ENCODE measurements at regions not wholly inside any gene's neighbourhood (a gene's known extent, or its start where the extent isn't known, plus 50 kb on each side); places are given as distances from the start of the nearest gene placed in this dataset.

- Mint-ChIP-seq H3K4me1 (ENCODE audit: low read depth) (peaks cover 2% of the 10 kb centered on the region), H3K36me3 (ENCODE audit: low read depth) (no peaks in the 10 kb centered on the region), H3K9me3 (no peaks in the 10 kb centered on the region), H3K27me3 (peaks cover 13% of the 10 kb centered on the region), H3K27ac (no peak overlapping the region), H3K4me3 (no peak overlapping the region)
- CTCF ChIA-PET, result interaction anchor here (0.6 to 1.7 kb wide), 9 partner anchors 10 to 1349 kb away, joined by 3 to 10 read pairs (median 3); no protein-coding TSS in a partner anchor
- POLR2A ChIA-PET, result no interaction called here
- no peak for ATAC-seq
- DNase-seq, result no peak
- intact Hi-C loops (cut with micrococcal nuclease), result loop anchor here (5.0 kb wide), 1 partner anchor 913 kb away; no protein-coding TSS in a partner anchor
- peak; percentile 76 for TF ChIP-seq CTCF (IDR thresholded peaks at IDR 0.05)
Observed at GRCh38 chr2:225889452-225889851, 489.9 kb downstream of the NYAP2 start.

DNA sequence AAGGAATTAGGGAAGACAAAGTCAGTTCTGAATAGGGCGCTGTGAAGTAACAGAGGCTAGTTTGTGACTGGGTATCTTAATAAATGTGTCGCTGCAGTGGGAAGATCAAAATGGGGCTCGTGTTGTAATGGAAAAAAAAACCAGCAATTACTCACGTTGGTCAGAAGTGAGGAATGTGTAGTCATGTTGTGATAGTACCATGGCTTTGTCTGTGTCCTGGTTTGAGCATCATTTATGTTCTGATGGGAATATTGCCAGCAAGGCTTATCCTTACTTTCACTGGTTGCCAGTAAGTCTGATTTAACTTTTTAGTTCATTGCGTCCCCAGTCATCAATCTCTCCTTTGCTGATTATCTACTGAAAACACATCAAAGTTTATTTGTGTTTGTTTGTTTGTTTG is 467.6 kb downstream of the NYAP2 start:
- Mint-ChIP-seq H3K27ac (no peak overlapping the region), H3K4me3 (no peak overlapping the region), H3K4me1 (ENCODE audit: low read depth) (no peaks in the 10 kb centered on the region), H3K9me3 (no peaks in the 10 kb centered on the region), H3K36me3 (ENCODE audit: low read depth) (no peaks in the 10 kb centered on the region), H3K27me3 (no peaks in the 10 kb centered on the region)
- intact Hi-C loops (cut with micrococcal nuclease), result no loop called here
- TF ChIP-seq CTCF (IDR thresholded peaks at IDR 0.05), result no peak
- ChIA-PET CTCF (no interaction called here), POLR2A (no interaction called here)
- no peak for ATAC-seq
- no peak for DNase-seq

DNA sequence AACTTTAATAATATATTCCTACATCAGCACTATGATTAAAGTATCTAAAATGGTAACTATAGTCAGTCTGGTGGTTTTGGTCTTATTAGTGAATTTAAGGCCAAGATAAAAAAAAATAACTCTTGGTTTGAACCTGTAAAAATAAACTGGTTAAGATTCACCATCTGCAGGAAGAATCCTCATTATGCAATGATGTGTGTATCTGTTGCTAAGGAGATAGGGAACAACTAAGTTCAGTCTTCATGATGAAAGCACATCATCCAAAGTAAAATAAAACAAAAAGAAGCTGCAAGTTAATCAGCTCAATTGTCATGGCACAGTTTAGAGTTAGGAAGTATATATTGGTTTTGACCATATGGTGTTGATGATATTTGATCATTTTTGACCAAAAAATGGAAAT is 466.0 kb downstream of the NYAP2 start:
- POLR2A ChIA-PET, result no interaction called here
- H3K4me3 Mint-ChIP-seq, result no peak overlapping the region
- H3K4me1 Mint-ChIP-seq (ENCODE audit: low read depth), result no peaks in the 10 kb centered on the region
- no peak for TF ChIP-seq CTCF (IDR thresholded peaks at IDR 0.05)
- H3K36me3 Mint-ChIP-seq (ENCODE audit: low read depth), result no peaks in the 10 kb centered on the region
- no peaks in the 10 kb centered on the region for H3K9me3 Mint-ChIP-seq
- DNase-seq (no peak), ATAC-seq (no peak)
- H3K27me3 Mint-ChIP-seq, result no peaks in the 10 kb centered on the region
- H3K27ac Mint-ChIP-seq, result no peak overlapping the region
- CTCF ChIA-PET, result no interaction called here
- intact Hi-C loops (cut with micrococcal nuclease), result no loop called here

- Mint-ChIP-seq H3K27ac (no peak overlapping the region), H3K36me3 (ENCODE audit: low read depth) (no peaks in the 10 kb centered on the region), H3K27me3 (no peaks in the 10 kb centered on the region), H3K4me1 (ENCODE audit: low read depth) (no peaks in the 10 kb centered on the region), H3K9me3 (no peaks in the 10 kb centered on the region), H3K4me3 (no peak overlapping the region)
- intact Hi-C loops (cut with micrococcal nuclease), result no loop called here
- no peak for TF ChIP-seq CTCF (IDR thresholded peaks at IDR 0.05)
- ATAC-seq (no peak), DNase-seq (no peak)
- POLR2A ChIA-PET, result no interaction called here
- CTCF ChIA-PET, result no interaction called here
Observed at GRCh38 chr2:225864394-225864793, 464.9 kb downstream of the NYAP2 start.

DNA sequence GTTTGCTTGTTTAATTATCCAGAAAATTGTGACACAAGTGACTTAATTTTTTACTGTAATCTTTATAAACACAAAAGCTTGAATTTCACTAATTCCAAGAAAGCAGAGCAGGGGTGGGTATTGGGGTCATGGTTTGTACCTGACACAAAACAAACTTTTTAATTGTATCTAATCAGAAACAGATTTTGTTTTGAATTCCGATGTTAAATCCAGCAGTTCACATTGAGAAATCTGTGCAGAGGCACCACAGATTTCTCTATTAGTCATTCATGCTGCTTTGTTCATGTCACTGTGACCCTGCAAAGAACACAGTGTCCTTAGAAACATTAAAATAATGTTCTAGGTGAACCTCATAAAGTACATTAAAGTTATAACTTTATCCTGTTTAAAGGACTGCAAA is 443.4 kb downstream of the NYAP2 start:
- no peaks in the 10 kb centered on the region for H3K9me3 Mint-ChIP-seq
- no peak for TF ChIP-seq CTCF (IDR thresholded peaks at IDR 0.05)
- CTCF ChIA-PET, result no interaction called here

More for the DNA sequence above, 443.4 kb downstream of the NYAP2 start:
- H3K4me3 Mint-ChIP-seq, result no peak overlapping the region
- DNase-seq, result no peak
- POLR2A ChIA-PET, result no interaction called here
- H3K27me3 Mint-ChIP-seq, result no peaks in the 10 kb centered on the region
- no peak overlapping the region for H3K27ac Mint-ChIP-seq
- intact Hi-C loops (cut with micrococcal nuclease), result no loop called here
- no peak for ATAC-seq
- no peaks in the 10 kb centered on the region for H3K4me1 Mint-ChIP-seq (ENCODE audit: low read depth)
- no peaks in the 10 kb centered on the region for H3K36me3 Mint-ChIP-seq (ENCODE audit: low read depth)
